GM21717 (cell line): ENCODE measurements at regions not wholly inside any gene's neighbourhood (a gene's known extent, or its start where the extent isn't known, plus 50 kb on each side); places are given as distances from the start of the nearest gene placed in this dataset.

Experiments
- ATAC-seq: cut with Tn5 transposase; IDR thresholded peaks from one replicate; pipeline ENCODE4 v1.9.1; 2021; ENCODE audit warnings: mild to moderate bottlenecking, moderate library complexity; ENCODE audit not compliant: unreplicated experiment

- ATAC-seq: no peak
These were observed 324.4 kb downstream of the PRELID2 start for GRCh38 chr5:145510769-145511168.

- ATAC-seq: no peak
These were observed 324.8 kb downstream of the PRELID2 start for GRCh38 chr5:145510324-145510723.

GRCh38 chr5:145509336-145510136, 325.6 kb downstream of the PRELID2 start:
- no peak for ATAC-seq

- no peak for ATAC-seq
These were observed 328.8 kb downstream of the PRELID2 start for GRCh38 chr5:145506185-145506850.

GRCh38 chr5:145502906-145503305, 332.2 kb downstream of the PRELID2 start:
- no peak for ATAC-seq

- ATAC-seq: no peak
These were observed 334.4 kb downstream of the PRELID2 start for GRCh38 chr5:145500710-145501109.

- ATAC-seq: no peak
These were observed 335.7 kb downstream of the PRELID2 start for GRCh38 chr5:145499483-145499882.

GRCh38 chr5:145497052-145497451, 338.1 kb downstream of the PRELID2 start:
- no peak for ATAC-seq

GRCh38 chr5:145495741-145496140, 339.4 kb downstream of the PRELID2 start:
- no peak for ATAC-seq

- ATAC-seq: no peak
These were observed 339.9 kb downstream of the PRELID2 start for GRCh38 chr5:145495196-145495595.

- ATAC-seq: no peak
These were observed 341.7 kb downstream of the PRELID2 start for GRCh38 chr5:145493435-145493834.

- no peak for ATAC-seq
These were observed 345.6 kb downstream of the PRELID2 start for GRCh38 chr5:145489516-145489915.

GRCh38 chr5:145484158-145484557, 351.0 kb downstream of the PRELID2 start:
- ATAC-seq: no peak

GRCh38 chr5:145483212-145483611, 351.9 kb downstream of the PRELID2 start:
- ATAC-seq: no peak

GRCh38 chr5:145479857-145480256, 355.3 kb downstream of the PRELID2 start:
- ATAC-seq: no peak

- ATAC-seq: no peak
These were observed 355.9 kb downstream of the PRELID2 start for GRCh38 chr5:145479271-145479670.

GRCh38 chr5:145478651-145479050, 356.5 kb downstream of the PRELID2 start:
- no peak for ATAC-seq

- no peak for ATAC-seq
These were observed 362.0 kb downstream of the PRELID2 start for GRCh38 chr5:145473042-145473642.

- ATAC-seq: no peak
These were observed 363.1 kb downstream of the PRELID2 start for GRCh38 chr5:145471831-145472612.

GRCh38 chr5:145471026-145471425, 364.1 kb downstream of the PRELID2 start:
- no peak for ATAC-seq

- no peak for ATAC-seq
These were observed 364.7 kb downstream of the PRELID2 start for GRCh38 chr5:145470396-145470979.
